Fibroblast of lung (primary cell): ENCODE measurements at regions not wholly inside any gene's neighbourhood (a gene's known extent, or its start where the extent isn't known, plus 50 kb on each side); places are given as distances from the start of the nearest gene placed in this dataset.

Experiments
- EZH2 ChIP-seq: IDR thresholded peaks from 2 replicates; pipeline ENCODE4 v1.5.1; 2012; ENCODE audit warnings: low read length, control low read depth, mild to moderate bottlenecking; ENCODE audit errors: missing control alignments
- TF ChIP-seq, protein P1 (sequence below), 2 donors: IDR thresholded peaks in 1 of 2; conservative IDR thresholded peaks in 1 of 2; 1 replicate in 1 of 2; 2 replicates in 1 of 2; pipeline ENCODE4 v1.5.1; 2011 to 2012; ENCODE audit warnings: low read length in 2 of 2, control low read depth in 1 of 2, inconsistent platforms in 1 of 2, low read depth in 1 of 2, mild to moderate bottlenecking in 1 of 2

DNA sequence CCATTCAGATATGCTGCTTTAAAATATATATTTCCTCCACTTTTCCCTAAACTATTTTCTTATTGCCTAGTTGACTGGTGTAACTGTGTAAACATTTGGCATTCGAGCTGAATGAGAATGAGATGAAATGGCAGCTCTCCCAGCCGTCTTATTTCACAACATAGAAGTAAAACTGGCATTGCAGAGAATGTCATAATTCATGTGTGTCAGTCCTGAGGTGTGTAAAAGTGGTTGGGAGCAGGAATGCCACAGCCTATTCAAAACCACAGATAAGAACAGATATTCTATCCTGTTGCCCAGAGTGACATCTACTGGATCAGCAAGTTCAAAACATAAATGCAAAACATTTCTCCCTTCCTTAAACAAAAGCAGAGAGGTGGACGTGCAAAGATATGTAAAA is 565.5 kb upstream of the CHAC2 start:
- no peak for TF ChIP-seq EZH2
- TF ChIP-seq, protein P1, sequence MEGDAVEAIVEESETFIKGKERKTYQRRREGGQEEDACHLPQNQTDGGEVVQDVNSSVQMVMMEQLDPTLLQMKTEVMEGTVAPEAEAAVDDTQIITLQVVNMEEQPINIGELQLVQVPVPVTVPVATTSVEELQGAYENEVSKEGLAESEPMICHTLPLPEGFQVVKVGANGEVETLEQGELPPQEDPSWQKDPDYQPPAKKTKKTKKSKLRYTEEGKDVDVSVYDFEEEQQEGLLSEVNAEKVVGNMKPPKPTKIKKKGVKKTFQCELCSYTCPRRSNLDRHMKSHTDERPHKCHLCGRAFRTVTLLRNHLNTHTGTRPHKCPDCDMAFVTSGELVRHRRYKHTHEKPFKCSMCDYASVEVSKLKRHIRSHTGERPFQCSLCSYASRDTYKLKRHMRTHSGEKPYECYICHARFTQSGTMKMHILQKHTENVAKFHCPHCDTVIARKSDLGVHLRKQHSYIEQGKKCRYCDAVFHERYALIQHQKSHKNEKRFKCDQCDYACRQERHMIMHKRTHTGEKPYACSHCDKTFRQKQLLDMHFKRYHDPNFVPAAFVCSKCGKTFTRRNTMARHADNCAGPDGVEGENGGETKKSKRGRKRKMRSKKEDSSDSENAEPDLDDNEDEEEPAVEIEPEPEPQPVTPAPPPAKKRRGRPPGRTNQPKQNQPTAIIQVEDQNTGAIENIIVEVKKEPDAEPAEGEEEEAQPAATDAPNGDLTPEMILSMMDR (conservative IDR thresholded peaks at IDR 0.05 in 1 of 2, IDR thresholded peaks at IDR 0.05 in 1 of 2; ENCODE audit: low read depth in 1 of 2, low read length in 2 of 2) = peak; percentile 34 to 49
